Hematopoietic multipotent progenitor cell treated with erythropoietin and hydrocortisone succinate and interleukin-3 and kit ligand, for 6 days (in vitro differentiated cells): ENCODE measurements at regions not wholly inside any gene's neighbourhood (a gene's known extent, or its start where the extent isn't known, plus 50 kb on each side); places are given as distances from the start of the nearest gene placed in this dataset.

Experiments used
- DNase-seq: peaks from one replicate; pipeline ENCODE4 v3.0.0-alpha.2; 2015

DNA sequence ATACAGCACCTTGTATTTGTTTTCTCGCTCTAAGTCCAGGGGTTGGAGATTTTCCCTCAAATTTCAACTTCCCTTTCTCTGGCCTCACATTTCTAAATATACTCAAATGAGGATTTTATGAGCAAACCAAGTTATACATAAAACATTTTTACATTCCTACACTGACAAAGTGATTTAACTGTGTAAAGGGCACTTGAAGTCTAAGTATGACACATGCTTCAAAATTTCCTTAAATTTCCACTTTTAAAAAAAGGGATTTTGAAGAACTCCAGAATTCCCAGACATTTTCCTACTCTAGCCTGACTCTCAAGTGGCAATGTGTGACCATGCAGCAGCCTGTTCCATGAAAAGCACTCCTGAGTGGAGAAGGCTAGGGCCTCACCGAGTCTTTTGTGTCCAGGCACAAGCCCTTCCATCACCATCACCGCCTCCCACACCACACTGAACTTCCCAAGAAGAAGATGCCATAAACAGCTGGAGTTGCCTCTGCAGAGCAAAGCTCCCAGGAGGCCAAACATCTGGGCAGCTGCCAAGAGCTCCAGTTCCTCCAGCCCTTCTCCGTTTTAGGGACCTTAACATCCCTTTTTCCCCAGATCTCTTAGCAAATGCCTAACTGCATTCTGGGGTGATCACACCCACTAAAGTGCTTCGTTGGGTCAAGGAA lies 68.9 kb downstream of the NCR2 start:
- DNase-seq = no peak

DNA sequence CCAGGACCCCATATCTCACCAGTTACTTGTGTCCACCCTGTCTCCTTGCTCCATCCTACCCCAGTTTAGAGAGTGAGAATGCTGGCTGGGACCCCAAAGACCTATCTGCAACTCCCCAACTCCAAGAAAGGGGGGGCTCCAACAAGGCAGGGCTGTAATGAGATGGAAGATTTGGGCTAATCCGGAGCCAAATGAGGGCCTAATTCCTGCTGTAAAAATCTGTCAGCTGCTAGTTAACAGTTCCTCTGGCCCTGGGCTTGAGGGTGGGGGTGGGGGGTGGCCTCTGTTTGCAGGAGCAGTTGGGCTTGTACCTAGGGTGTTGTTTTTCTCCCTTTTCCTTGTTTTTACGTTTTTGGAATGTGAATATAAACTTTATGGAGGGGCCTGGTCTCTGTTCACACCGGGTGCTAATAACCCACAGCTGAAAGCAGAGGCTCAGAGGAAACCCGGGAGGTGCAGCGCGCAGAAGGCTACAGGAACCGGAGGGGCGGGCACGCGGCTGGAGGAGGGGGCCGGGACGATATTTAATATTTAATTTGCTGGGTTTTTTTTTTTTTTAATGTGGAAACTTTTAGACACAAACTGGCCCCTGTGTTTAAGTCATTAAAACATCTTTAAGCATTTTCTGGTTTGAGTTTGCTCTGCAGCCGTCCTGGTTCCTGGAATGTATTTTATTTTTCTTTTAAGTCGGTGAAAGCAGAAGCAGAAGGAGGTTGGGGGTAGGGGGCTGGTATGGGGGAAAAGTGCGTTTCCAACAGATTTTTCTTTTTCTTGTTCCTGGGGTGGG lies 70.7 kb downstream of the NCR2 start:
- DNase-seq = no peak

DNA sequence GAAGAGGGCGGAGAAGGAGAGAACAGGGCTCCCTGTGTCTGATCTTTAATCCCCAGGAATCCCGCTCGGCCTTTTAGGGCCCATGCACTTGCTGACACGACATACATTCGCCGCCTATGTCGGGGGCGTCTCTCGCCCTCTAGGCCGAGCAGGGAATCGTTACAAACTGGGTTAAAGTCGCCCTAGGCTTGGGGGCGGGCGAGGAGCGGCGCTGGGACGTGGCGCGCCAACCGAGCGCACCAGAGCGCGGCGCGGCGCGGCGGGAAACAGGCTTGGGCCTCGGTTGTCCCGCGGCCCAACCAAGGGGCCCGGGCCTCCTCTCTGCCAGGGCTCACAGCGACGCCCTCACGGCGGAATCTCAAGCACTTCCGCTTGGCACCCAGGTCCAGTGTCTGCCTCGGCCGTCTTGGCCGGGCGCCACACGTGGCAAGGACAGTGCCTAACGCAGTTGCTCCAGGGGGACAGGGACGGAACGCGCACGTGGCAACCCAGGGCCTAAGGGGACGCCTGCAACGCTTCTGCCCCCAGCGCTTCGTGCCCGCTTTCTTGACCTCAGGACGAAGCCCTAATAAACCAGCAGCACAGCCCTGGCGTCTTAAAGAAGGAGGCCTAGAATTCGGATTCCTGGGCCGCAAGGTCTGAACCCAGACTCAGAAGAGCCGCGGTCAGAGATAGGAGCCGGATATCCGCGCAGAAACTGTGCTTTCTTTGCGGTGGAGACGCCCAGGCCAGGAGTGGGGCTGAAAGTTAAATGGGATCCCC lies 71.5 kb downstream of the NCR2 start:
- no peak for DNase-seq

DNA sequence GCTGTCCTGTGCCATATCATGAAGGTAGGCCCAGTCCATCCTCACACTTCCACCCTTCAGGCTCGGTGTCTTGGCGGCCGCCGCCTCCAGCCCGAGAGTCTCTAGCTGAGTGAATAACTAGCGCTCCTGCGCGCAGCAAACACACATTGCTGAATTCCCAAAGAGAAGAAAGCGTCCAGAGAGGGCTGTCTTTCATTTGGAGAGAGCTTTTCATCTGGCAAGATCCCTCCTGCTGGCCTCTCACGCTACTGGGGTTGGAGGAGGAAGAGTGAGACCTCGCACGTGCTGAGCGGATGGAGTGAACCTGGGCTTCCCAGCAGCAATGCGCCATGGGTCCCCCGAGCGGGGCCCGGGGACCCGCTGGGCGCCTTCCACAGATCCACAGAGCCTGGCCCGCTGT lies 73.2 kb downstream of the NCR2 start:
- DNase-seq = no peak

DNA sequence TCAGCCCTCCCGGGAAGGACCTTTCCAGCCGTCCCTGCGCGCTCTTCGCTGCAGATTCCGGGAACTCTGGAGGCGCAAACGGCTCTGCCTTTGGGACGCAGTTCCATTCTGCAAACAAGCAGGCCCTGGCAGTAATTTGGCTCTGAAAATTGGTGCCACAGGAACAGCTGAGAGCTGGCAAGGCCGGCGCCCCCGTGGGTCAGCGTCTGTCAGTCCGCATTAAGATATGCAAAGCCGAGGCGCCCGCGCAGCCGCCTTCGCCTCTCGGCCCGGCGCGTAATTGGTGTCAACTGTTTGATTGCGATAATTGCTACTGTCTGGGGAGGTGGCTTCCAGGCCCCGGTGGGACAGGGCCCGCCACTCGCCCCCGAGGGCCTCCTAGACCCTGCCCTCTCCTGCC lies 73.6 kb downstream of the NCR2 start:
- no peak for DNase-seq

DNA sequence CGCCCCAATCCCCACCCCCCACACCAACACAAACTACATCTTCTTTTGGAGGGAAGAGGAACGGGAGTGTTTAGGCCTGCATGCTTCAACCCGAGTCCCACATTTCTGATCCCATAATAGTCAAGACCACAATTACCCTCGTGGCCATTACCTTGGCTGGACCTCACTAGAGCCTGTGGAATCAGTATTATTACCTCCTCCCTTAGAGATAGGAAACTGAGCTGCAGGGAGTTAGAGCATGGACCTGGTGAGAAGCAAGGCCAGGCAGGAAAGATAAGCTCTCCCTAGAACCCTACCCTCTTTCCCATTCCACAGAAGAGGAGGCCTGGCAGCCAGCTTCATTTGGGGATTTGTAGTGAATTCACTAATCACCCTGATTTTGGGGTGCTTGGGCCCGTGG lies 74.1 kb downstream of the NCR2 start:
- no peak for DNase-seq

DNA sequence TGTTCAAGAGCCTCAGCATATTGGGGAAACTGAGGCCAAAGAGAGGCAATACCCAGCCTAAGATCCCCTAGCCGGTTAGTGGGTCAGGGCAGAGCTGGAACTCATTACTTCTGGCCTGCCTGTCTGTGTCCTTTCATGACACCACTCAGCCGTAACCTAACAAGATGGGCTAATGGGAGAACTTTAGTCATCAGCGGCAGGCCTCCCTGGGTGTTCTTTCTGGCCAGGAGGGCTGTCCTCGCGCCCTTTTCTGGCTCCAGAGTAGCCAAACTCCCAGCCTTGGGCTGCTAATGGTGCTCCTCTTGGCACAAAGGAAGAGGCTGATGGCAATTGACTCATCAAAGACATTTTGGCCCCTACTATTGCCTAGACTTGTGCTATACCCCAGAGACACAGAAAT lies 76.6 kb downstream of the NCR2 start:
- no peak for DNase-seq

DNA sequence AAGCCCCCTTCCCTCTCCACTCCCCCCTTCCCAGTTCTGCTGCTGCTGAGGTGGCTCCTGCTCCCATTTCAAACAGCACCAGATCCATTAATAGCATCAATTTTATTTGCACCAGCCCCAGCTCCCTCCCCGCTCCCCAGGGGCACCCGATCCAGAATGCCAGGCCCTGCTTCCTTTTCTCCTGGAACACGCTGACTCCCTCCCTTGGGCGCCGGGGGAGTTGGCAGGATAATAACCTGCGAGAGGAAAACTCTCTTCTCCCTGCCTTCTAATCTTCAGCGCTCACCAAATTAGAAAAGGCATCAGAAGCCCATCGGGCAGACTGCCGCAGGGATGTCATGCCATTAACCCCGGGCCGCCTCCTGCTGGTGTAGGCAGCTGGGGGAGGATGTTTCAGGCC lies 77.8 kb downstream of the NCR2 start:
- DNase-seq = no peak

DNA sequence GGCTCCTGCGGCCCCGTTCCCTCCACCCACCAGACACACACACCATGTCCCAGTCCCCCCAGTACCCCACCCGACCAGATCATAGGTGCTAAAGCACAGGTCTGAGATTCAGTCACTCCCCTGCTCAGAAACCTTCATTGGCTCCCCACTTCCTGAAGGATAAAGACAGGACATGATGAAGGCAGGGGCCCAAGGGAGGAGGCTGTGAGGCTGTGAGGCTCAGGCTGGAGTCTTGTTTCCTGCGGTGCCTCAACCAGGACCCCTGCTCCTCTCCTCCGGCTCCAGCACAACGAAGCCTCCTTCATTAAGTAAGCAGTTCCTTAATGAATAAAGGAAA lies 81.1 kb downstream of the NCR2 start:
- no peak for DNase-seq

DNA sequence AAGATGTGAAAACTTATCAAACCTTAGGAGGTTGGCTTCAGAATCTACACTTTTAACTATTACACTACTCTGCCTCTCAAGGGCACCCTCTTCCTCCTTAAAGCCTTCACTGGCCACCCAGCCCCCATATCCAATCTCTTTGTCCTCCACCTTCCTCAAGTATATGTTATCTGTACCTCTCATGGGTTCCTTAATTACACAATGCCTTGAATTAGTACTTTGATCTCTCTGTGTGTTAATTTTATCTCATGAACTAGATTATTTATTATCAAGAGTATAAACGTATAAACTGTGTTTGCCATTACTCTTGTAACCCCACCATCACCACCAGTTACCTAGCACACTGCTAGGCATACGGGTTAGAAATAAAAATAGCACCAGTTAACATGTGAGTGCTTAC lies 83.3 kb downstream of the NCR2 start:
- no peak for DNase-seq

DNA sequence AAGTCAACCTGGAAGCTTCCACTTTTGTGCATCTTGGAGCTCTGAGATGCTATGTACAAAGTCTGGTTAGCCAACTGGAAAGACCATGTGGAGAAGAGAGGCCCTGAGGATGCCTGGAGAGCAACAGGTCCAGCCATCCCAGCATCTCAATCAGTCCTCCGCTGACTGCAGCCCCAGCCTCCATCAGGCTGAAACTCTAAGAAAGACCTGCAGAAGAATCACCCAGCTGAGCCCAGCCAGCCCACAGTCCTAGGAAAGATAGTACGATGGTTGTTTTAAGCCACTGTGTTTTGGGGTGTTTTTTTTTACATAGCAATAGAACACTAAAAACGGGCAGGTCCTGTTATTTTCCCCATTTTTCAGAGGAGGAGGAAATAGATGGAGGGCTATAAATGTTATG lies 84.0 kb downstream of the NCR2 start:
- no peak for DNase-seq

DNA sequence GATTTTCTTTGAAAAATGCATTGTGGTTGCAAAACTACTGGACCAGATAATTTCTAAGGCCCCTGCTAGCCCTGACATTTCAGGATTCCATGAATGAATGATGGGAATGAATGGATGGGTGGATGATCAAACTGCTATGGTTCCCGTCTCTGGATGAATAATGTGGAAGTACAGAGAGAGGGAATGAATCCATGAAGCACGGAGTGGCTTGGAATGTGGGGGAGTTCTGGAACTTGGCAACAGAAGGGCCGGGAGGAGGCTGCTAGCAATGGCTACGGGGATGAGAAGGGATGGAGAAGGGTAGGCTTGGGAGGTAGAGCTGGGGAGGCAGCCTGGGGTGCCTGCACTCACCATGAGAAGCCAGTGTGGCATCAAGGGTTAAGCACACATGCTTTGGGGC lies 84.8 kb downstream of the NCR2 start:
- no peak for DNase-seq

DNA sequence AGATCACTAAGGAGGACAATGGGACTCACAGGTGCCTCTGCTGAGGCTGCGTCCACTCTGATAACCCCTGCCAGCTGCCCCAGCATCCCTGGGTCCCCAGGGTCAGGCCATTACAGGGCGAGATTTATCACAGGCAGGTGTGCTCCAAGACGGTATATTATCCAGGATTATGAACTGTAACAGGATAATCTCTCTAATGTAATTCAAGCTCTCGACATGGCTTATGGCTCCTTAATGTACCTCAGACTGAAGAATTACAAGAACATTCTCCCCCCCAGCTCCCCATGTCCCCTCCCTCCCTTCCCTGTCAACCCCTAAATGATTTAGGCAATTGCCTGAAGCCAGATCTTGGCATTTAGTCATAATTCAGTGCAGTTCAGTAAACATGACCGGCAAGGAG lies 86.8 kb downstream of the NCR2 start:
- no peak for DNase-seq

DNA sequence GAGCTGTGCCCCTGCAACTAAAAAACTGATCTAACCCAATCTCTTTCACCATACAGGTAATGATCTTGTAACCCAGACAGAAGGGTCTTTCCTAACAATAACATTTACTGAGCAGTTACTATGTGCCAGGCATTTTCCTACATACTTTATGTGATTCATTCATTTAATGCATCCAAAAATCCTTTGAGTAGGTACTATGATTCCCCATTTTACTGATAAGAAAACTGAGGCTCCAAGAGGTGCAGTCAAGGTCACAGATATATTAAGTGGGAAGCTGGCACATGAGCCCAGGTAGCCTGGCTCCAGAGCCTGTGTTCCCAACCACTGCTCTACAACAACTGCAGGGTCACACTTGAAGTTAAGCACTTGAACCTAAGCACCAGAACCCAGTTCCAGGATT lies 87.6 kb downstream of the NCR2 start:
- DNase-seq = no peak

DNA sequence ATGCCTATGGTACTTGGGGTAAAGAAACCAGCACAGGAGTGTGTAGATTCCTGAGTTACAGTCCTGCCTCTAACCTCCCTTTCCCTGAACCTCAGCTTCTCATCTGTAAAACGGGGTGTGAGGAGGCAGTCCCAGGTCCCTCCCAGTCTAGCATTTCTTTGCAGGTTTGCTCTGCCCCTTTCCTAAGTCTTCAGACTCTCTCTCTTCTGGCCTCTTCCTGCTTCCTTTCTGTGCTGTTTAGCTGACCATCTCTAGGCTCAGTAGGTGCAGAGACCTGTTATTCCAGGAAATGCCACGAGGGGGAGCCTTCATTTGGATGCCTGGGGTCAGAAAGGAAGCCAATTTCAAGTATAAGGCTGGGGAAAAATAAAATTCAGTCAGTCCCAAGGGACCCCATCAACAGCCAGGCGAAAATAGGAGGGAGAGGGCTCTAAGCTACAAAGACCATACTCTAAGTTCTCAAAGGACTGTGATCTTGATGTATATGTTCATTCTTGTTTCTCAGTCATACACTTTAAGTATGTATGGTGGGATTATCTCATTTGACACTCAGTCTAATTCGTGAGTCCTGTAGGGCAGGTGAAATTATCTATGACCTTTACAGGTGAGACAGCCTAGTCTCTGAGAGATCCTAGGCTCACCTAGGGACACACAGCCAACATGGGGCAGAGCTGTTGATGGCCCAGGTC lies 89.1 kb downstream of the NCR2 start:
- peak; percentile 81 for DNase-seq

DNA sequence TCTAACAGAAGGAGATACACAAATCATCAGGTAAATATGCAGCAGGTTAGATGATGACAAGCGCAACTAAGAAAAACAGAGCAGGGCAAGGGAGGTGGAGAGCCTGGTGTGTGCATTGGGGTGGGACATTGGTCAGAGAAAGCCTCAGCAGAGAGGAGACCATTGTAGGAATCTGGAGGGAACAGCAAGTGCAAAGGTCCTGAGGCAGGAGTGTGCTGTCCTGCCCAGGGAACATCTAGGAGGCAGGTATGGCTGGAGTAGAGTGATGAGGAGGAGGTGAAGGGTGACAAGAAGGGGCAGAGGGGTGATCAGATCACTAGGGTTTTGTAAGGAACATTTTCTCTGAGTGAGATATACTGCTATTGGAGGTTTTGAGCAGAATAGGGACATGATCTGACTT lies 90.1 kb downstream of the NCR2 start:
- no peak for DNase-seq

DNA sequence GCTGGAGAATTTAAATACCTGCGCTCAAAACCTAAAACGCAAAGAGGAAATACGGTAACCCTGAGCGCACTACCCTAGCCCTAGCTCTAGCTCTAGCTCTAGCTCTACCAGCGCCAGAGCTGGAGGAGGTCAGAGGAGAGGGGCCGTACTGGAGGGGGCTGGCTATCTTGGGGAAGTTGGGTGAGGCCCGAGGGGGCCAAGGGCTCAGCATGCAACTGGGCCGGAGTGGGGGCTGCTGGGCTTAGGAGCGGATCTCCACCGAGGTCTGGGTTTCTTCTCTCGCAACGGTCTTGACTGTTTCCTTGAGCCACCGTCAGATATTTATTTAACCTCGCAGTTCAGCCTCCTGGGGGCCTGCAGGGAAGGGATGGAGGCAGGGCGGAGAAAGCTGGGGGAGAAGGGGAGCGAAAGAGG lies 91.0 kb downstream of the NCR2 start:
- DNase-seq = no peak

DNA sequence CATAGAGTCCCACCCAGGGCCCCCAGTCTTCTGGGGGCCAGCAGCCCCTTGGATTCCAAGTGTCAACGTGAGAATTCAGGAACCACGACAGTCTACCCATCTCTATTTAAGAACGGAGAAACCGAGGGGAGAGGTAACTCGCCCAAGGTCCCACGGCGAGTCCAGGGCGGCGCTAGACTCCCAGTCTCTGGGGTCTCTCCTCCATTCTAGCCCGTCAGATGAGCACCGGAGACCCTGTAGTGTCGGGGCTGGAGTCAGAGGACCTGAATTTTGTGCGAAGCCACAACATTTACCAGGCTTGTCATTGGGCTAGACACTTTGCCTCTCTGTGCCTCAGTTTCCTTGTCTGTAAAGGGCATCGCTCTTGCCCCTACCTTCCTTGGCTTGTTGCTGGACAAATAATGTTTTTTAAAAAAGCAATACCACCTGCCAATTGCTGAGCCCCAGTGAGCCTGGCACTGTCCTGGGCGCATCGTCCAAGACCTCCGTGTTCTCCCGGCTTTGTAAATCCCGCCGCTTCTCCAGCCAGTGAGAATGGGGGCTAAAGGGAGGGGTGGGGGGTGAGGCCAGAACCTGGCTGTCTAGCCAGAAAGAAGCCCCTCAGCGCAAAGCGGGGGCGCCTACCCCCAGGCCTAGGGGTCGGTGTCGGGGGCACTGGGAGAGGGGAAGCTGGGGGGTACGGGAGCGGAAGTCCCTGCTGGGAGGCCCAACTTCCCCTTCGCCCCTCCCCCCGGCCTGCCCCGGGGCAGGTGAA lies 91.7 kb downstream of the NCR2 start:
- DNase-seq = no peak

DNA sequence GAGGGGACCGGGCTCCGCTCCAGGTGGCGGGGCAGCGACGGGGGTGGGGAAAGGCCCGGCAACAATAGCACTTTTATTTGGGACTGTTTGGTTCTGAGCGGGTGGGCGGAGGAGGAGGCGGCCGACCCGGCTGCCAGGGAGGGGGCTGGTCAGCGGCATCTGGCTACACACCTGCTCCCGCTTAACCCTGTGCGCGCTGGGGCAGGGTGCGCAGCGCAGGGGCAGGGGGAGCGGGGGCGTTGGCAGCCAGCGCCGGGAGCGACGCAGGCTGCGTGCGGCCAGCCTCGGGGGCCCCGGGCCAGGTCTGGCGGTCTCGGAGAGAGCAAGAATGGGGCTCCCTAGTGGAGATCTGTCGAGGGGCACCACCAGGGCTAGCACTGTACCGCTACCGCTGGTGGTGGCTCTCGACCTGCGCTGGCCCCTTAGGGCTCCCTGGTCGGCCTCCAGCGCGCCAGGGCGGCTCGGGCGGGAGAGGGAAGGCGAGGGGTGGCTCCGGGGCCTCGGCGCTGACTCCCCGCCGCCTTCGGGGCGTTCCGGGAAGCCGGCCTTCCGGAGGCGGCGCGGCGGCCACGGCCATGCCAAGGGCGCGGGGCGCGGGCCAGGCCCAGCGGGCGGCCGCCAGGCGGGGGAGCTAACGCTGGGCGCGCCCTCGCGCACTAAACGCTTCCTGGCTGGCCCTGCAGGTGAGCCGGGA lies 92.4 kb downstream of the NCR2 start:
- peak; percentile 23 for DNase-seq

DNA sequence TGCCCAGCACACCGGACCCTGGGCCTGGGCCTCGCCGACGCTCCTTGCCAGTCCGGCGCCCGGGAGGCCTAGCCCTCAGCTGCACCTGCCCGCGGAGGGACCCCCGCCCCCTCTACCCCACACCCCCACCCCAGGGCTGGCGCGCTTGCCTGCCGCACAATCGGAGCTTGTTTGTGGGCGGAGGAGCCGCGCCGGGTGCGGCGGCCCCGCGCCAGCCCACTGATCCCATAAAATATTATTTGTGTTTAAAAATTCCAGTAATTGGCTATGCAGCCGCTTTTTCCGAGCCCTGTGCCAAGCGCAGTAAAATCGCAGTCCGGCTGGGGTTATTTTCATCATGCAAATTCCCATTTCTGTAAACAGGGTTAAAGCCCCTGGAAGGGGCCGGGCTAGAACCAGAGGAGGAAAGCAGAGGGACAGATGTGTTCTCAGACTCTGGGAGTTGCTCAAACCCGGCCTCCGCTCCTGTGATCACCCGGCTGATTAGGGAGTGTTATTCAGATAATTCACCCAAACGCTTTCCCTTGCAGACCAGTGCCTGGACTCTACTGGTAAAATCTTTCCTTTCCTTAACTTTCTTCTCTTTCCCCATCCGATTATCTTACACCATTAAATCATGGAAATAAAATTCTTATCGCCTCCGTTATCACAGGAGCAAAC lies 93.1 kb downstream of the NCR2 start:
- no peak for DNase-seq

DNA sequence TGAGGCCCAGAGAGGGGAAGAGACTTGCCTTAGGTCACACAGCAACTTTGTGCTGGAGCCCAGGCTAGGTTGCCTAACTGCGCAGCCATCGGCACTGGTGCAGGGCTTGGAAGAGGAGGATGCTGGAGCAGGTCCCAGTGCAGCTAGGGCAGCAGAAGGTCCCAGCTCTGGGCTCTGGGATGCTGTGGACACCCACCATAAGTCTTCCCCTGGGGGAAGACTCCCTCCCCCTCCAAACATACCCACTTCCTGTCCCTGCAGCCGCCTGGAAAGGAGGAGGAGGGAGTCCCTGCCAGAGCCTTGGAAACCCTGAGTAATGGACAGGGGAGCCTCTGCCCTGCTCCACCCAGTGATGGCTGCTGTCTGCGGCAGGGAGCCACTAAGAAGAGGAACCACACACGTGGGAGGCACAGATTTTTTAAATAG lies 93.6 kb downstream of the NCR2 start:
- no peak for DNase-seq
